Motor neuron (in vitro differentiated cells): ENCODE measurements at regions not wholly inside any gene's neighbourhood (a gene's known extent, or its start where the extent isn't known, plus 50 kb on each side); places are given as distances from the start of the nearest gene placed in this dataset.
A peak's percentile ranks its signal among the peaks of the same experiment; 100 is the strongest.
"Not testable (repeated sequence)": the region's sequence is repeated elsewhere in the genome, so short reads cannot be mapped to it uniquely, and the experiment has no call there.

Experiments used
- ATAC-seq, 8 experiments: fragments of 200-7000 bp; cut with Tn5 transposase; replicated peaks in 6 of 8; 2 replicates each; pipeline ENCODE4 v1.8.0; 2021; ENCODE audit warnings: mild to moderate bottlenecking in 8 of 8, moderate library complexity in 8 of 8
- H3K27ac ChIP-seq, 2 donors: fragments of 250-450 bp; sonication (Bioruptor Pico); 2 replicates each; pipeline ENCODE4 v1.9.0; 2021; ENCODE audit warnings: antibody characterized with exemption in 2 of 2, mild to moderate bottlenecking in 2 of 2, moderate library complexity in 1 of 2
- H3K4me1 ChIP-seq, 2 donors: fragments of 250-450 bp; sonication (Bioruptor Pico); replicated peaks in 1 of 2; 2 replicates each; pipeline ENCODE4 v1.6.1; 2021; ENCODE audit warnings: antibody characterized with exemption in 2 of 2, mild to moderate bottlenecking in 2 of 2, moderate library complexity in 1 of 2
- H3K4me3 ChIP-seq, 5 donors: fragments of 250-450 bp; sonication (Bioruptor Pico); 2 replicates each; pipeline ENCODE4 v1.9.0; 2021; ENCODE audit warnings: antibody characterized with exemption in 5 of 5, mild to moderate bottlenecking in 5 of 5, moderate library complexity in 4 of 5
- WGBS, 10 experiments: fragments of 450-650 bp; shearing (Covaris generic); methylation state at CpG; one replicate each; pipeline ENCODE4 v1.0.0; 2022; 5-methylcytosine and 5-hydroxymethylcytosine counted together
- in situ Hi-C, 9 experiments: fragments of 400-800 bp; cut with MboI; loops; one replicate each; pipeline ENCODE4 v1.15.0; 2021; ENCODE audit warnings: low sequenced_read_pairs in 9 of 9, low pct_unique_long_range_greater_than_20kb in 2 of 9; ENCODE audit not compliant: unreplicated experiment in 9 of 9

GRCh38 chr14:105699706-105700105, 173.3 kb downstream of the TMEM121 start:
- in situ Hi-C loops, H3K27ac ChIP-seq, H3K4me3 ChIP-seq, H3K4me1 ChIP-seq: not testable (repeated sequence)
- no CpG with 5 or more reads among the region's 9 CpGs for WGBS, 10 experiments
- peak in 1 of 8 experiments; percentile 9 for ATAC-seq

- ATAC-seq, H3K4me3 ChIP-seq, in situ Hi-C loops, H3K27ac ChIP-seq, H3K4me1 ChIP-seq: not testable (repeated sequence)
- 20 to 57% (median 20%) methylated on average over 1 of the region's 13 CpGs; no CpG with 5 or more reads in 7 of the 10 experiments for WGBS, 10 experiments
Observed at GRCh38 chr14:105700146-105700545, 173.8 kb downstream of the TMEM121 start.

GRCh38 chr14:105700622-105701288, 174.4 kb downstream of the TMEM121 start:
- Histone ChIP-seq H3K4me1 (no peaks in the 10 kb centered on the region), H3K27ac (no peak overlapping the region), H3K4me3 (no peak overlapping the region)
- WGBS, 10 experiments, result 0 to 58% (median 16%) methylated on average over 1 to 4 of the region's 7 CpGs
- no peak for ATAC-seq
- in situ Hi-C loops, result no loop called here

GRCh38 chr14:105701456-105702274, 175.3 kb downstream of the TMEM121 start:
- no peaks in the 10 kb centered on the region for H3K4me1 ChIP-seq
- no peak overlapping the region for H3K27ac ChIP-seq
- no peak overlapping the region for H3K4me3 ChIP-seq
- in situ Hi-C loops, result no loop called here
- peak in 1 of 8 experiments; percentile 30 for ATAC-seq
- WGBS, 10 experiments, result 0 to 40% (median 17%) methylated on average over 1 to 4 of the region's 4 CpGs; no CpG with 5 or more reads in 5 of the 10 experiments

- Histone ChIP-seq H3K27ac (no peak overlapping the region), H3K4me1 (no peaks in the 10 kb centered on the region), H3K4me3 (no peak overlapping the region)
- 0 to 20% (median 6%) methylated on average over 1 to 2 of the region's 2 CpGs; no CpG with 5 or more reads in 5 of the 10 experiments for WGBS, 10 experiments
- in situ Hi-C loops, result no loop called here
- ATAC-seq, result no peak
Observed at GRCh38 chr14:105702275-105702817, 176.0 kb downstream of the TMEM121 start.

GRCh38 chr14:105703044-105703665, 176.8 kb downstream of the TMEM121 start:
- H3K27ac ChIP-seq, H3K4me1 ChIP-seq, ATAC-seq, in situ Hi-C loops, H3K4me3 ChIP-seq: not testable (repeated sequence)
- 0 to 13% (median 5%) methylated on average over 3 of the region's 8 CpGs; no CpG with 5 or more reads in 7 of the 10 experiments for WGBS, 10 experiments

- in situ Hi-C loops, ATAC-seq, H3K4me1 ChIP-seq, H3K4me3 ChIP-seq, H3K27ac ChIP-seq: not testable (repeated sequence)
- WGBS, 10 experiments, result no CpG with 5 or more reads among the region's 10 CpGs
Observed at GRCh38 chr14:105704091-105704490, 177.7 kb downstream of the TMEM121 start.

GRCh38 chr14:105704492-105704891, 178.1 kb downstream of the TMEM121 start:
- in situ Hi-C loops, H3K4me3 ChIP-seq, H3K27ac ChIP-seq, ATAC-seq, H3K4me1 ChIP-seq: not testable (repeated sequence)
- no CpG with 5 or more reads among the region's 10 CpGs for WGBS, 10 experiments

- ATAC-seq, H3K27ac ChIP-seq, H3K4me1 ChIP-seq, in situ Hi-C loops, H3K4me3 ChIP-seq: not testable (repeated sequence)
- WGBS, 10 experiments, result 31 to 58% (median 44%) methylated on average over 2 to 3 of the region's 4 CpGs; no CpG with 5 or more reads in 3 of the 10 experiments
Observed at GRCh38 chr14:105705512-105705861, 179.1 kb downstream of the TMEM121 start.

- H3K4me3 ChIP-seq, H3K27ac ChIP-seq, H3K4me1 ChIP-seq, ATAC-seq, in situ Hi-C loops: not testable (repeated sequence)
- no CpG with 5 or more reads among the region's 12 CpGs for WGBS, 10 experiments
Observed at GRCh38 chr14:105705862-105706700, 179.7 kb downstream of the TMEM121 start.

- ATAC-seq, H3K4me1 ChIP-seq, H3K4me3 ChIP-seq, H3K27ac ChIP-seq, in situ Hi-C loops: not testable (repeated sequence)
- no CpG with 5 or more reads among the region's 8 CpGs for WGBS, 10 experiments
Observed at GRCh38 chr14:105706701-105707019, 180.3 kb downstream of the TMEM121 start.

- 80% methylated on average over 2 of the region's 23 CpGs; no CpG with 5 or more reads in 9 of the 10 experiments for WGBS, 10 experiments
- H3K4me3 ChIP-seq, H3K4me1 ChIP-seq, ATAC-seq, H3K27ac ChIP-seq, in situ Hi-C loops: not testable (repeated sequence)
Observed at GRCh38 chr14:105707099-105707498, 180.7 kb downstream of the TMEM121 start.
